ENCODE measurements at regions not wholly inside any gene's neighbourhood (a gene's known extent, or its start where the extent isn't known, plus 50 kb on each side); places are given as distances from the start of the nearest gene placed in this dataset.

DNA sequence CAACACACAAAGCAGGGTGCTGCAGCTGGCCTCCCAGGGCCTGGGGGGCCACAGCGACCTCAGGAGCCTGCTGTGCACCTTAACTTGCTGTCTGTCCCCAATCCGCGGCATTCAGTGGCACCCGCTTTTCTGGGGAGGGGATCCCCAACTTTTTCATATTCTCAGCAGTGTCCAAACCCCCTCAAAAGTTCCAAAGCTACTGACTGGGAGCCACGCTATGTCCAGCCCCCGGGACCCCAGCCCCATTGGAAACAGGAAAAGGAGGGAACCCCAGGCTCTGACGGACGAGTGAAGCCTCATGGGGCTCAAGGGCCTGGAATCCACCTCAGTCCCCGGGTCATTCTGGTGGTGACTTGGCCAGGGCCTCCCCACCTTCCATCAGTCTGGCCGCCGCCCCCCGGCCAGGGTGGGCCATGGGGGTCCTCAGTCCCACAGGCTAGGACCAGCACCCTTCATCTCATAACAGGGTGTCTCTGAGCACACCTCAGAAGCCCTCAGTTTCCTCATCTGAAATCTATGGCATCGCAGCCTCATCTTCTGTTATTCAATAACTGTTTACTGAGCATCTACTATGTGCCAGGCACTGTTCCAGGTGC, 127.3 kb downstream of the NCOR2 start:
- no peak for DNase-seq
- H3K36me3 ChIP-seq = peaks cover 0 to 67% (median 41%) of the 10 kb centered on the region in 3 donors
- TF ChIP-seq, protein P1, sequence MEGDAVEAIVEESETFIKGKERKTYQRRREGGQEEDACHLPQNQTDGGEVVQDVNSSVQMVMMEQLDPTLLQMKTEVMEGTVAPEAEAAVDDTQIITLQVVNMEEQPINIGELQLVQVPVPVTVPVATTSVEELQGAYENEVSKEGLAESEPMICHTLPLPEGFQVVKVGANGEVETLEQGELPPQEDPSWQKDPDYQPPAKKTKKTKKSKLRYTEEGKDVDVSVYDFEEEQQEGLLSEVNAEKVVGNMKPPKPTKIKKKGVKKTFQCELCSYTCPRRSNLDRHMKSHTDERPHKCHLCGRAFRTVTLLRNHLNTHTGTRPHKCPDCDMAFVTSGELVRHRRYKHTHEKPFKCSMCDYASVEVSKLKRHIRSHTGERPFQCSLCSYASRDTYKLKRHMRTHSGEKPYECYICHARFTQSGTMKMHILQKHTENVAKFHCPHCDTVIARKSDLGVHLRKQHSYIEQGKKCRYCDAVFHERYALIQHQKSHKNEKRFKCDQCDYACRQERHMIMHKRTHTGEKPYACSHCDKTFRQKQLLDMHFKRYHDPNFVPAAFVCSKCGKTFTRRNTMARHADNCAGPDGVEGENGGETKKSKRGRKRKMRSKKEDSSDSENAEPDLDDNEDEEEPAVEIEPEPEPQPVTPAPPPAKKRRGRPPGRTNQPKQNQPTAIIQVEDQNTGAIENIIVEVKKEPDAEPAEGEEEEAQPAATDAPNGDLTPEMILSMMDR (IDR thresholded peaks at IDR 0.05) = no peak
- H3K4me3 ChIP-seq = no peak overlapping the region
- H3K9me3 ChIP-seq = no peaks in the 10 kb centered on the region
- intact Hi-C loops (cut with DNase I; ENCODE audit: low total_unique reads) = no loop called here
- peak overlapping the region; percentile 31 to 56 for H3K27ac ChIP-seq
- no peaks in the 10 kb centered on the region for H3K27me3 ChIP-seq
- peaks cover 0 to 30% (median 17%) of the 10 kb centered on the region in 4 donors for H3K4me1 ChIP-seq

DNA sequence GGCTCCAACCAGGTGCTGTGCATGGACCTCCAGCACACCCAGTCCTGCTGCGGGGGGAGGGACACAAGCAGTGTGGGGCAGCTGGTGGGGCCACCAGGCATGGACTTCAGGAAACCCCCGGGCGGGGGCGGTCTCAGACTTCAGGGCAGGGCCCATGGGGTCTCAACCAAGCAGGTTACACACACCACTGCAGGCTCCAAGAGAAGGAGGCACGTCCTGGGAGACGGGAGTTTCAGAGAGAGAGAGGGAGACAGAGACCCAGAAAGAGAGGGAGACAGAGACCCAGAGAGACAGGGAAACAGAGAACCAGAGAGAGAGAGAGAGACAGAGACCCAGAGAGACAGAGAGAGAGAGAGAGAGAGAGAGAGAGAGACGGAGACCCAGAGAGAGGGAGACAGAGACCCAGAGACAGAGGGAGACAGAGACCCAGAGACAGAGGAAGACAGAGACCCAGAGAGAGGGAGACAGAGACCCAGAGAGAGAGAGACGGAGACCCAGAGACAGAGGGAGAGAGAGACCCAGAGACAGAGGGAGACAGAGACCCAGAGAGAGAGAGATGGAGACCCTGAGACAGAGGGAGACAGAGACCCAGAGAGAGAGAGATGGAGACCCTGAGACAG, 128.9 kb downstream of the NCOR2 start:
- H3K36me3 ChIP-seq = peaks cover 0 to 60% (median 27%) of the 10 kb centered on the region in 3 donors
- H3K4me1 ChIP-seq = peaks cover 0 to 43% (median 26%) of the 10 kb centered on the region in 4 donors
- peak overlapping the region; percentile 25 to 56 for H3K27ac ChIP-seq
- no peak overlapping the region for H3K4me3 ChIP-seq
- TF ChIP-seq, protein P1 (IDR thresholded peaks at IDR 0.05) = no peak
- no peaks in the 10 kb centered on the region for H3K27me3 ChIP-seq
- no peak for DNase-seq
- no peaks in the 10 kb centered on the region for H3K9me3 ChIP-seq
- intact Hi-C loops (cut with DNase I; ENCODE audit: low total_unique reads) = no loop called here

DNA sequence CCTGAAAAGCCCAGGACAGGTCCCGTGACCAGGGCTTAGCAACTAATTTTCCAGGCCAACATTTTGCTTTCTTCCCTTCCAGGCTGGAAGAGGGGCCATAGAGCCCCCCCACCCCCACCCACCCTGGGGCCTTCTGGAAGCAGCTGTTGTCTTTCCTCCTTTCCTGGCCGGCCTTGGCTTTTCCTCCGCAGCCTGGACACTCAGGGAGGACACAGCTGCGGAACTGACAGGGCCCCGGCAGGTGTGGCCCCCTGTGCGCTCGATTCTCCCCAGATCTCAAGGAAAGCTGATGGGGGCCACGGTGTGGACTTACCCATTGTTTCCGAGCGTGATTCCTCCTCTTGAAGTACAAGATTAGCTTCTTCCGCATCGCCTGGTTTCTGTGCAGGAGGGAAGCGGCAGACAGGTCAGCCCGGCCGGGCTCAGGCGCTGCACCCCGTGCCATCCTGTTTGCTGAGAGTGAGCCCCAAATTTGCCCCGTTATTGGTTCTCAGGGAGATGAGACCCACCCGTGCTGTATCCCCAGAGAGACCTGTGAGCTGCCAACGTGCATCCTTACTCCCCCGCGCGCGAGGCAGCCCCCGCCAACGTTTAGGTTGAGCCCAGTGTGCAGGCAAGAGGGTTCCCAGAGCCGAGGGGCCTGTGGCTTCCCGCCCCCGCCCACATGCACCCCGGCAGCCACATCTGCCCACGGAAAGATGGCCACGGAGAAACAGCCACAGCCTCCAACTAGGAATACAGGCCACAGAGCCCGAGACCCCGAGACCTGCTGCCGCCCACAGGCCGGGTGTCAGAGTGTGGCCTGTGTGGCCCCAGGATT, 129.6 kb downstream of the NCOR2 start:
- Histone ChIP-seq H3K9me3 (no peaks in the 10 kb centered on the region), H3K4me1 (peaks cover 0 to 50% (median 31%) of the 10 kb centered on the region in 4 donors), H3K27ac (no peak overlapping the region), H3K27me3 (no peaks in the 10 kb centered on the region), H3K36me3 (peaks cover 0 to 56% (median 20%) of the 10 kb centered on the region in 3 donors), H3K4me3 (no peak overlapping the region)
- TF ChIP-seq, protein P1 (IDR thresholded peaks at IDR 0.05) = no peak
- intact Hi-C loops (cut with DNase I; ENCODE audit: low total_unique reads) = no loop called here
- DNase-seq = no peak

DNA sequence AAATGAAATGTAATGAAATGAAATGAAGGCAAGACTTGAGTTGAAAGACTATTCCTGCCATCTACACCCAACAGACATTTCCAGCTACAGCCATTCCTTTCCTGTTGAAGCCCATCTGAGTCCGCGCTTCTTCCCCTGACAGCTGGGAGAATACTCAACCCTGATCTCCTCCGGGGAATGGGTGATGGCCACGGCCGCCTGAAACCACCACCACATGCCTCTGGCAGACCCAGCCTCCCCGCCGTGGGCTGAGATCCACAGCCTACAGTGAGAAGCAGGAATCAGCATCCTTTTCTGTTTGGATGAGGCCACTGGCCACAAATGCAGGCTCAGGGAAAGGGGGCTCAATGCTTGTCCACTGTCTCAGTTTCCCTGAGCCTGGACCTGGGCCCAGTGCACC, 130.3 kb downstream of the NCOR2 start:
- Histone ChIP-seq H3K27ac (no peak overlapping the region), H3K36me3 (peaks cover 0 to 51% (median 13%) of the 10 kb centered on the region in 3 donors), H3K27me3 (no peaks in the 10 kb centered on the region), H3K4me3 (no peak overlapping the region), H3K4me1 (peaks cover 0 to 52% (median 34%) of the 10 kb centered on the region in 4 donors), H3K9me3 (no peaks in the 10 kb centered on the region)
- TF ChIP-seq, protein P1 (IDR thresholded peaks at IDR 0.05) = no peak
- DNase-seq = no peak
- intact Hi-C loops (cut with DNase I; ENCODE audit: low total_unique reads) = no loop called here

DNA sequence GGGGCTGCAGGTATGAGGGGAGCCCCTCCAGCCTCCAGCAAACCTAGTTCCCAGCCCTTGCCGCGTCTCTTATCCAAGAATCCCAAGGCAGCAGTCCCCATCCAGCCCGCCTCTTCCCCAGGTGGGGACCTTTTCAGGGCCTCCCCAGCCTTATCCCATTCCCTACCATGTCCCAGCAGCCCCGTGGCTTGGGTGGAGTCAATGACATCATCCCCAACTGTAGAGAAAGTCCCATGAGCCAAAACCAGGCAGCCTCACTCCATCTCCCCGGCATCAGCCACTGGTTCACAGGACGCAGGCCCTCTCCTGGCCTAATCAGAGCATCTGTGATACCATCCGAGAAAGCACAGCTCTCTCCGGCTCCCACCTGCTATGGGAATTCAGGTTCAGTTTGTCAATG, 131.0 kb downstream of the NCOR2 start:
- H3K4me1 ChIP-seq = peaks cover 0 to 46% (median 30%) of the 10 kb centered on the region in 4 donors

More for the DNA sequence above, 131.0 kb downstream of the NCOR2 start:
- Histone ChIP-seq H3K4me3 (no peak overlapping the region), H3K9me3 (no peaks in the 10 kb centered on the region), H3K27ac (no peak overlapping the region), H3K27me3 (no peaks in the 10 kb centered on the region), H3K36me3 (peaks cover 0 to 47% (median 12%) of the 10 kb centered on the region in 3 donors)
- no peak for DNase-seq
- TF ChIP-seq, protein P1 (IDR thresholded peaks at IDR 0.05) = no peak
- intact Hi-C loops (cut with DNase I; ENCODE audit: low total_unique reads) = no loop called here

Measured in tibial artery (tissue), 4 donors.